HEK293 (cell line): ENCODE measurements at regions not wholly inside any gene's neighbourhood (a gene's known extent, or its start where the extent isn't known, plus 50 kb on each side); places are given as distances from the start of the nearest gene placed in this dataset.

Source experiments
- REPIN1 ChIP-seq: fragments of 450-650 bp; formaldehyde crosslinking; IDR thresholded peaks from 2 replicates; pipeline ENCODE4 v1.5.1; 2017; ENCODE audit warnings: missing biosample characterization, missing genetic modification characterization, low read depth
- ZNF114 ChIP-seq: fragments of 450-650 bp; formaldehyde crosslinking; IDR thresholded peaks from 2 replicates; pipeline ENCODE4 v1.5.0; 2017; ENCODE audit warnings: missing biosample characterization, missing genetic modification characterization
- ZNF248 ChIP-seq: fragments of 450-650 bp; formaldehyde crosslinking; IDR thresholded peaks from 2 replicates; pipeline ENCODE4 v1.5.1; 2017; ENCODE audit warnings: missing biosample characterization, missing genetic modification characterization
- ZNF274 ChIP-seq, 2 experiments: fragments of 200-500 bp in 1 of 2; fragments of 450-650 bp in 1 of 2; sonication (Bioruptor generic) in 1 of 2; formaldehyde crosslinking in 1 of 2; IDR thresholded peaks; 2 replicates each; pipeline versions ENCODE4 v1.5.1 to v1.6.1; 2014 to 2016; ENCODE audit warnings: borderline replicate concordance in 1 of 2, inconsistent platforms in 1 of 2, low read length in 1 of 2, missing biosample characterization in 1 of 2, missing genetic modification characterization in 1 of 2
- ZNF311 ChIP-seq: fragments of 450-650 bp; formaldehyde crosslinking; IDR thresholded peaks from 2 replicates; pipeline ENCODE4 v1.5.1; 2017; ENCODE audit warnings: missing biosample characterization, missing genetic modification characterization, borderline replicate concordance
- ZNF350 ChIP-seq: fragments of 450-650 bp; formaldehyde crosslinking; IDR thresholded peaks from 2 replicates; pipeline ENCODE4 v1.5.0; 2017; ENCODE audit warnings: missing biosample characterization, mild to moderate bottlenecking, missing genetic modification characterization
- TF ChIP-seq, protein P1 (sequence below): fragments of 450-650 bp; formaldehyde crosslinking; IDR thresholded peaks from 2 replicates; pipeline ENCODE4 v1.5.1; 2016; ENCODE audit warnings: missing biosample characterization, missing genetic modification characterization
- TF ChIP-seq, protein P2 (sequence below): fragments of 450-650 bp; formaldehyde crosslinking; optimal IDR thresholded peaks from 2 replicates; pipeline ENCODE3; 2016; ENCODE audit warnings: missing biosample characterization, mild to moderate bottlenecking, missing genetic modification characterization
- TF ChIP-seq, protein P3 (sequence below): fragments of 450-650 bp; formaldehyde crosslinking; IDR thresholded peaks from 2 replicates; pipeline ENCODE4 v1.5.1; 2016; ENCODE audit warnings: missing biosample characterization, missing genetic modification characterization
- TF ChIP-seq, protein P4 (sequence below): fragments of 450-650 bp; formaldehyde crosslinking; conservative IDR thresholded peaks from 2 replicates; pipeline ENCODE4 v1.5.1; 2016; ENCODE audit warnings: low read depth, missing biosample characterization, missing genetic modification characterization
- TF ChIP-seq, protein P5 (sequence below): fragments of 450-650 bp; IDR thresholded peaks from 2 replicates; pipeline ENCODE4 v1.5.1; 2018; ENCODE audit warnings: missing biosample characterization, missing genetic modification characterization

DNA sequence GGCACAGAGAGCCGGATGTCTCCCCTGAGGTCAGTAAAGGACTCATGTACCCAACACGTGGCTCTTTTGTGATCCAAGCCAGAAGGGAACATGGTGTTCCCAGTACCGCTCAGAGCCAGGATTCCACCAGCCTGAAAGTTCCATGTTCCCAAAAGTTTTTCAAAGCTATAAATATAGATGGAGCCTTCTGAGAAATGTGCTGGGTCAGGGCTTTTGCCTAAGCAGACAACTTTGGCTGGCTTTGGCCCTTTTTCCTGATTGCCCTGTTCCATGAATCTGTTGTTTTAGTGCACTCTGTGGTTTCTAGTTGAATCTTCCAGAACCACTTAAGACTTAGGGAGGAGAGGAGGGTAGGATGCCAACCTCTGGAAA lies 128.5 kb upstream of the HS3ST2 start:
- TF ChIP-seq, protein P1, sequence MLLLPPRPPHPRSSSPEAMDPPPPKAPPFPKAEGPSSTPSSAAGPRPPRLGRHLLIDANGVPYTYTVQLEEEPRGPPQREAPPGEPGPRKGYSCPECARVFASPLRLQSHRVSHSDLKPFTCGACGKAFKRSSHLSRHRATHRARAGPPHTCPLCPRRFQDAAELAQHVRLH (tag by site-specific recombination): no peak
- TF ChIP-seq, protein P2, sequence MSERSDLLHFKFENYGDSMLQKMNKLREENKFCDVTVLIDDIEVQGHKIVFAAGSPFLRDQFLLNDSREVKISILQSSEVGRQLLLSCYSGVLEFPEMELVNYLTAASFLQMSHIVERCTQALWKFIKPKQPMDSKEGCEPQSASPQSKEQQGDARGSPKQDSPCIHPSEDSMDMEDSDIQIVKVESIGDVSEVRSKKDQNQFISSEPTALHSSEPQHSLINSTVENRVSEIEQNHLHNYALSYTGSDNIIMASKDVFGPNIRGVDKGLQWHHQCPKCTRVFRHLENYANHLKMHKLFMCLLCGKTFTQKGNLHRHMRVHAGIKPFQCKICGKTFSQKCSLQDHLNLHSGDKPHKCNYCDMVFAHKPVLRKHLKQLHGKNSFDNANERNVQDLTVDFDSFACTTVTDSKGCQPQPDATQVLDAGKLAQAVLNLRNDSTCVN (tag by site-specific recombination): no peak
- no peak for TF ChIP-seq ZNF248
- TF ChIP-seq ZNF114 (tag by site-specific recombination): no peak
- TF ChIP-seq, protein P3, sequence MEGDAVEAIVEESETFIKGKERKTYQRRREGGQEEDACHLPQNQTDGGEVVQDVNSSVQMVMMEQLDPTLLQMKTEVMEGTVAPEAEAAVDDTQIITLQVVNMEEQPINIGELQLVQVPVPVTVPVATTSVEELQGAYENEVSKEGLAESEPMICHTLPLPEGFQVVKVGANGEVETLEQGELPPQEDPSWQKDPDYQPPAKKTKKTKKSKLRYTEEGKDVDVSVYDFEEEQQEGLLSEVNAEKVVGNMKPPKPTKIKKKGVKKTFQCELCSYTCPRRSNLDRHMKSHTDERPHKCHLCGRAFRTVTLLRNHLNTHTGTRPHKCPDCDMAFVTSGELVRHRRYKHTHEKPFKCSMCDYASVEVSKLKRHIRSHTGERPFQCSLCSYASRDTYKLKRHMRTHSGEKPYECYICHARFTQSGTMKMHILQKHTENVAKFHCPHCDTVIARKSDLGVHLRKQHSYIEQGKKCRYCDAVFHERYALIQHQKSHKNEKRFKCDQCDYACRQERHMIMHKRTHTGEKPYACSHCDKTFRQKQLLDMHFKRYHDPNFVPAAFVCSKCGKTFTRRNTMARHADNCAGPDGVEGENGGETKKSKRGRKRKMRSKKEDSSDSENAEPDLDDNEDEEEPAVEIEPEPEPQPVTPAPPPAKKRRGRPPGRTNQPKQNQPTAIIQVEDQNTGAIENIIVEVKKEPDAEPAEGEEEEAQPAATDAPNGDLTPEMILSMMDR (tag by site-specific recombination): no peak
- TF ChIP-seq, protein P4, sequence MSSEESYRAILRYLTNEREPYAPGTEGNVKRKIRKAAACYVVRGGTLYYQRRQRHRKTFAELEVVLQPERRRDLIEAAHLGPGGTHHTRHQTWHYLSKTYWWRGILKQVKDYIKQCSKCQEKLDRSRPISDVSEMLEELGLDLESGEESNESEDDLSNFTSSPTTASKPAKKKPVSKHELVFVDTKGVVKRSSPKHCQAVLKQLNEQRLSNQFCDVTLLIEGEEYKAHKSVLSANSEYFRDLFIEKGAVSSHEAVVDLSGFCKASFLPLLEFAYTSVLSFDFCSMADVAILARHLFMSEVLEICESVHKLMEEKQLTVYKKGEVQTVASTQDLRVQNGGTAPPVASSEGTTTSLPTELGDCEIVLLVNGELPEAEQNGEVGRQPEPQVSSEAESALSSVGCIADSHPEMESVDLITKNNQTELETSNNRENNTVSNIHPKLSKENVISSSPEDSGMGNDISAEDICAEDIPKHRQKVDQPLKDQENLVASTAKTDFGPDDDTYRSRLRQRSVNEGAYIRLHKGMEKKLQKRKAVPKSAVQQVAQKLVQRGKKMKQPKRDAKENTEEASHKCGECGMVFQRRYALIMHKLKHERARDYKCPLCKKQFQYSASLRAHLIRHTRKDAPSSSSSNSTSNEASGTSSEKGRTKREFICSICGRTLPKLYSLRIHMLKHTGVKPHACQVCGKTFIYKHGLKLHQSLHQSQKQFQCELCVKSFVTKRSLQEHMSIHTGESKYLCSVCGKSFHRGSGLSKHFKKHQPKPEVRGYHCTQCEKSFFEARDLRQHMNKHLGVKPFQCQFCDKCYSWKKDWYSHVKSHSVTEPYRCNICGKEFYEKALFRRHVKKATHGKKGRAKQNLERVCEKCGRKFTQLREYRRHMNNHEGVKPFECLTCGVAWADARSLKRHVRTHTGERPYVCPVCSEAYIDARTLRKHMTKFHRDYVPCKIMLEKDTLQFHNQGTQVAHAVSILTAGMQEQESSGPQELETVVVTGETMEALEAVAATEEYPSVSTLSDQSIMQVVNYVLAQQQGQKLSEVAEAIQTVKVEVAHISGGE: no peak
- TF ChIP-seq REPIN1 (tag by site-specific recombination): no peak
- TF ChIP-seq ZNF350 (tag by site-specific recombination): no peak
- no peak for TF ChIP-seq ZNF274 (IDR thresholded peaks at IDR 0.05; ENCODE audit: low read length)
- TF ChIP-seq ZNF274 (tag by site-specific recombination; IDR thresholded peaks at IDR 0.05; ENCODE audit: borderline replicate concordance): no peak
- TF ChIP-seq, protein P5, sequence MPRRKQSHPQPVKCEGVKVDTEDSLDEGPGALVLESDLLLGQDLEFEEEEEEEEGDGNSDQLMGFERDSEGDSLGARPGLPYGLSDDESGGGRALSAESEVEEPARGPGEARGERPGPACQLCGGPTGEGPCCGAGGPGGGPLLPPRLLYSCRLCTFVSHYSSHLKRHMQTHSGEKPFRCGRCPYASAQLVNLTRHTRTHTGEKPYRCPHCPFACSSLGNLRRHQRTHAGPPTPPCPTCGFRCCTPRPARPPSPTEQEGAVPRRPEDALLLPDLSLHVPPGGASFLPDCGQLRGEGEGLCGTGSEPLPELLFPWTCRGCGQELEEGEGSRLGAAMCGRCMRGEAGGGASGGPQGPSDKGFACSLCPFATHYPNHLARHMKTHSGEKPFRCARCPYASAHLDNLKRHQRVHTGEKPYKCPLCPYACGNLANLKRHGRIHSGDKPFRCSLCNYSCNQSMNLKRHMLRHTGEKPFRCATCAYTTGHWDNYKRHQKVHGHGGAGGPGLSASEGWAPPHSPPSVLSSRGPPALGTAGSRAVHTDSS: no peak
- TF ChIP-seq ZNF311 (tag by site-specific recombination): no peak
